ENCODE measurements at regions not wholly inside any gene's neighbourhood (a gene's known extent, or its start where the extent isn't known, plus 50 kb on each side); places are given as distances from the start of the nearest gene placed in this dataset.

DNA sequence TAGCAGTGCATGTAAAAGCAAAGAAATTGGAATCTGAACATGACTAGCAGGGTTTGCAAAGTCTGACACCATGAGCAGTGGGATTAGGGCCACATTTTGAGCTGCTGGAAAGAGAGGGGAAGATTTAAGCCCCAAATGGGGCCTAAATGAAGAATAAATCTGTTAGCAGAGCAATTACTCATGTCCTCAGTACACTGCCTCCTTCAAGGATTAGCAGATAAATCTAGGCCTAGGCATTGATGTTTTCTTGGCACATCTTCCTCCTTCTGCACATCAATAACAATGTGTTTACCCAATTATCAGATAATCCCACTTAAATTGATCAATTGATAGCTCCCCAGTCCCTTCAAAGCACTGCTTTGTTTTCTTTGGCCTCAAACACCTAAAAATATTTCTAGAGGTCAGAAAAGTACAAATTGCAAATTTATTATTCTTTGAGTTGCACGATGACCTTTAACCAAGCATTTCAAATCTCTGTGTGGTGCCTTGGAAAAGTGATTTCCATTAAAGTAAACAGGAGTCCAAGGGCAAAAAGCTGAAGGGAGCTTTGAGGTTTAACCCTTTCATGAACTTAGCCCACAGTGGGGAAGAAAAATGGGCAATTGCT is 514.7 kb upstream of the CHORDC1 start:
- Histone ChIP-seq H3K79me2 (ENCODE audit: control insufficient read depth, insufficient read depth, low read length) (no peaks in the 10 kb centered on the region), H4K20me1 (ENCODE audit: control insufficient read depth, insufficient read depth, low read length, poor library complexity, severe bottlenecking) (no peaks in the 10 kb centered on the region), H3K9me3 (ENCODE audit: control extremely low read depth in 1 of 3, control insufficient read depth in 2 of 3, insufficient read depth in 1 of 3, low read length in 2 of 3) (peaks cover 0 to 4% (median 0%) of the 10 kb centered on the region in 3 donors), H3K27ac (ENCODE audit: low read length in 2 of 2) (no peak overlapping the region), H2AFZ (ENCODE audit: insufficient read depth, low read depth, low read length, poor library complexity, severe bottlenecking) (no peak overlapping the region), H3K9ac (ENCODE audit: low read length) (no peak overlapping the region), H3K4me2 (replicated peaks; ENCODE audit: low read depth, low read length, poor library complexity, severe bottlenecking) (no peak overlapping the region), H3K4me3 (ENCODE audit: control extremely low read depth in 1 of 5, extremely low read depth in 1 of 5, insufficient read depth in 1 of 5, low read depth in 2 of 5, low read length in 4 of 5) (no peak overlapping the region), H3K4me1 (ENCODE audit: control insufficient read depth in 2 of 2, insufficient read depth in 2 of 2, low read length in 2 of 2) (no peaks in the 10 kb centered on the region), H3K36me3 (replicated peaks in 1 of 2; ENCODE audit: control extremely low read depth in 1 of 2, control insufficient read depth in 1 of 2, extremely low read depth in 1 of 2, insufficient read depth in 2 of 2, low read length in 1 of 2) (no peaks in the 10 kb centered on the region), H3K27me3 (replicated peaks in 1 of 4; ENCODE audit: control extremely low read depth in 1 of 4, control insufficient read depth in 3 of 4, insufficient read depth in 4 of 4, low read length in 3 of 4) (no peaks in the 10 kb centered on the region)
- POLR2A ChIA-PET, result no interaction called here
- no CpG with 5 or more reads among the region's 1 CpG for WGBS (ENCODE audit: insufficient coverage)
- DNase-seq, result no peak
- H3K4me1 Mint-ChIP-seq, result no peaks in the 10 kb centered on the region
- TF ChIP-seq EZH2 (IDR thresholded peaks at IDR 0.05; ENCODE audit: borderline replicate concordance, insufficient read depth, low read depth, low read length, poor library complexity, severe bottlenecking), result no peak
- TF ChIP-seq, protein P1, sequence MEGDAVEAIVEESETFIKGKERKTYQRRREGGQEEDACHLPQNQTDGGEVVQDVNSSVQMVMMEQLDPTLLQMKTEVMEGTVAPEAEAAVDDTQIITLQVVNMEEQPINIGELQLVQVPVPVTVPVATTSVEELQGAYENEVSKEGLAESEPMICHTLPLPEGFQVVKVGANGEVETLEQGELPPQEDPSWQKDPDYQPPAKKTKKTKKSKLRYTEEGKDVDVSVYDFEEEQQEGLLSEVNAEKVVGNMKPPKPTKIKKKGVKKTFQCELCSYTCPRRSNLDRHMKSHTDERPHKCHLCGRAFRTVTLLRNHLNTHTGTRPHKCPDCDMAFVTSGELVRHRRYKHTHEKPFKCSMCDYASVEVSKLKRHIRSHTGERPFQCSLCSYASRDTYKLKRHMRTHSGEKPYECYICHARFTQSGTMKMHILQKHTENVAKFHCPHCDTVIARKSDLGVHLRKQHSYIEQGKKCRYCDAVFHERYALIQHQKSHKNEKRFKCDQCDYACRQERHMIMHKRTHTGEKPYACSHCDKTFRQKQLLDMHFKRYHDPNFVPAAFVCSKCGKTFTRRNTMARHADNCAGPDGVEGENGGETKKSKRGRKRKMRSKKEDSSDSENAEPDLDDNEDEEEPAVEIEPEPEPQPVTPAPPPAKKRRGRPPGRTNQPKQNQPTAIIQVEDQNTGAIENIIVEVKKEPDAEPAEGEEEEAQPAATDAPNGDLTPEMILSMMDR (IDR thresholded peaks at IDR 0.05), result no peak
- H3K4me3 Mint-ChIP-seq, result no peak overlapping the region
- H3K27ac Mint-ChIP-seq, result no peak overlapping the region
- intact Hi-C loops (cut with micrococcal nuclease), result no loop called here
- ATAC-seq (ENCODE audit: low read depth), result no peak
- CTCF ChIA-PET, result no interaction called here
- peaks cover 6% of the 10 kb centered on the region for H3K9me3 Mint-ChIP-seq (ENCODE audit: insufficient read depth)
- H3K27me3 Mint-ChIP-seq, result no peaks in the 10 kb centered on the region

DNA sequence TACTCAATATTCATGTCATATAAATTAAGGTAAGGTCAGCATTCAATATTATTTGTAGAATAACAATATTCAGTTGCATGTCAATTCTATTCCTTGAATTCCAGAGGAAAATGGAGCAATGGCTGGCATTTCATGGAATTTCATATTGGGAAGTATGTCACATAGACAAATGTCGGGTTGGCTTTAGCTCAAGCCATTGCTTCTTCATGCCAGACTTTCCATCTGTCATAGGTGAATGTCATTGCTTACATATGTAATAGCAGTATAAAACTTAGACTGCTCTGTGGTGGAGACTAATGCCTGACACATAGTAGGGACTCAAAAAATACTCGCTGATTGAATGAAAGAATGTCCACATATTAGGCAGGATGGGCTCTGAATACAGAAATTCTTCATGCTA is 509.6 kb upstream of the CHORDC1 start:
- H4K20me1 ChIP-seq (ENCODE audit: control insufficient read depth, insufficient read depth, low read length, poor library complexity, severe bottlenecking), result no peaks in the 10 kb centered on the region
- no peaks in the 10 kb centered on the region for H3K27me3 ChIP-seq (replicated peaks in 1 of 4; ENCODE audit: control extremely low read depth in 1 of 4, control insufficient read depth in 3 of 4, insufficient read depth in 4 of 4, low read length in 3 of 4)
- ATAC-seq (ENCODE audit: low read depth) (no peak), DNase-seq (no peak)
- H2AFZ ChIP-seq (ENCODE audit: insufficient read depth, low read depth, low read length, poor library complexity, severe bottlenecking), result no peak overlapping the region
- ChIA-PET CTCF (no interaction called here), POLR2A (no interaction called here)
- H3K36me3 ChIP-seq (replicated peaks in 1 of 2; ENCODE audit: control extremely low read depth in 1 of 2, control insufficient read depth in 1 of 2, extremely low read depth in 1 of 2, insufficient read depth in 2 of 2, low read length in 1 of 2), result no peaks in the 10 kb centered on the region
- Mint-ChIP-seq H3K9me3 (ENCODE audit: insufficient read depth) (no peaks in the 10 kb centered on the region), H3K4me3 (no peak overlapping the region), H3K4me1 (no peaks in the 10 kb centered on the region), H3K27ac (no peak overlapping the region), H3K27me3 (no peaks in the 10 kb centered on the region)
- no peak overlapping the region for H3K27ac ChIP-seq (ENCODE audit: low read length in 2 of 2)
- intact Hi-C loops (cut with micrococcal nuclease), result no loop called here
- H3K4me1 ChIP-seq (ENCODE audit: control insufficient read depth in 2 of 2, insufficient read depth in 2 of 2, low read length in 2 of 2), result no peaks in the 10 kb centered on the region
- H3K4me2 ChIP-seq (replicated peaks; ENCODE audit: low read depth, low read length, poor library complexity, severe bottlenecking), result no peak overlapping the region
- no peak overlapping the region for H3K4me3 ChIP-seq (ENCODE audit: control extremely low read depth in 1 of 5, extremely low read depth in 1 of 5, insufficient read depth in 1 of 5, low read depth in 2 of 5, low read length in 4 of 5)
- peaks cover 0 to 3% (median 0%) of the 10 kb centered on the region in 3 donors for H3K9me3 ChIP-seq (ENCODE audit: control extremely low read depth in 1 of 3, control insufficient read depth in 2 of 3, insufficient read depth in 1 of 3, low read length in 2 of 3)
- 80% methylated on average over 1 of the region's 2 CpGs for whole genome bisulfite sequencing (ENCODE audit: insufficient coverage)
- H3K9ac ChIP-seq (ENCODE audit: low read length), result no peak overlapping the region
- H3K79me2 ChIP-seq (ENCODE audit: control insufficient read depth, insufficient read depth, low read length), result no peaks in the 10 kb centered on the region
- no peak for TF ChIP-seq EZH2 (IDR thresholded peaks at IDR 0.05; ENCODE audit: borderline replicate concordance, insufficient read depth, low read depth, low read length, poor library complexity, severe bottlenecking)
- TF ChIP-seq, protein P1 (IDR thresholded peaks at IDR 0.05), result no peak
